Smooth muscle cell (in vitro differentiated cells): ENCODE measurements at regions not wholly inside any gene's neighbourhood (a gene's known extent, or its start where the extent isn't known, plus 50 kb on each side); places are given as distances from the start of the nearest gene placed in this dataset.

Source experiments
- DNase-seq: peaks from one replicate; lab custom pipeline; 2025; ENCODE audit not compliant: unreplicated experiment; lab: John Stamatoyannopoulos, UW
- H2AFZ ChIP-seq: fragments of 200-600 bp; sonication (generic); 2 replicates; pipeline ENCODE4 v1.6.0; 2016; ENCODE audit warnings: antibody characterized with exemption, low read depth, mild to moderate bottlenecking
- H3F3A ChIP-seq: fragments of 200-600 bp; sonication (generic); 2 replicates; pipeline ENCODE4 v1.6.0; 2017; ENCODE audit warnings: antibody characterized with exemption, low read depth
- H3K27ac ChIP-seq: fragments of 200-600 bp; sonication (generic); 2 replicates; pipeline ENCODE4 v1.5.1; 2016; ENCODE audit warnings: low read depth, mild to moderate bottlenecking
- H3K27me3 ChIP-seq: fragments of 200-600 bp; sonication (generic); 2 replicates; pipeline ENCODE4 v1.6.1; 2016; ENCODE audit warnings: low read depth, mild to moderate bottlenecking
- H3K36me3 ChIP-seq: fragments of 200-600 bp; sonication (generic); 2 replicates; pipeline ENCODE4 v1.5.1; 2016; ENCODE audit warnings: low read depth
- H3K4me1 ChIP-seq: fragments of 200-600 bp; sonication (generic); 2 replicates; pipeline ENCODE4 v1.5.1; 2016; ENCODE audit warnings: low read depth
- H3K4me2 ChIP-seq: fragments of 200-600 bp; sonication (generic); 2 replicates; pipeline ENCODE4 v1.6.0; 2016; ENCODE audit warnings: mild to moderate bottlenecking
- H3K4me3 ChIP-seq: fragments of 200-600 bp; sonication (generic); 2 replicates; pipeline ENCODE4 v1.5.1; 2016; ENCODE audit warnings: mild to moderate bottlenecking
- H3K79me2 ChIP-seq: fragments of 200-600 bp; sonication (generic); 2 replicates; pipeline ENCODE4 v1.6.0; 2016; ENCODE audit warnings: low read depth, mild to moderate bottlenecking
- H3K9ac ChIP-seq: fragments of 200-600 bp; sonication (generic); 2 replicates; pipeline ENCODE4 v1.6.0; 2016; ENCODE audit warnings: low read depth
- H3K9me3 ChIP-seq: fragments of 200-600 bp; sonication (generic); replicated peaks from 2 replicates; pipeline ENCODE4 v1.5.1; 2016; ENCODE audit warnings: low read depth
- H4K20me1 ChIP-seq: fragments of 200-600 bp; sonication (generic); 2 replicates; pipeline ENCODE4 v1.6.0; 2016; ENCODE audit warnings: low read depth
- WGBS: methylation state at CpG from one replicate; pipeline ENCODE4 v1.1.7; 2016; ENCODE audit warnings: low lambda C conversion rate; 5-methylcytosine and 5-hydroxymethylcytosine counted together
- TF ChIP-seq, protein P1 (sequence below): fragments of 200-600 bp; sonication (generic); IDR thresholded peaks from 2 replicates; pipeline ENCODE4 v1.5.1; 2017; ENCODE audit warnings: borderline replicate concordance, mild to moderate bottlenecking, antibody characterized with exemption; ENCODE audit not compliant: insufficient read depth, poor library complexity, severe bottlenecking

DNA sequence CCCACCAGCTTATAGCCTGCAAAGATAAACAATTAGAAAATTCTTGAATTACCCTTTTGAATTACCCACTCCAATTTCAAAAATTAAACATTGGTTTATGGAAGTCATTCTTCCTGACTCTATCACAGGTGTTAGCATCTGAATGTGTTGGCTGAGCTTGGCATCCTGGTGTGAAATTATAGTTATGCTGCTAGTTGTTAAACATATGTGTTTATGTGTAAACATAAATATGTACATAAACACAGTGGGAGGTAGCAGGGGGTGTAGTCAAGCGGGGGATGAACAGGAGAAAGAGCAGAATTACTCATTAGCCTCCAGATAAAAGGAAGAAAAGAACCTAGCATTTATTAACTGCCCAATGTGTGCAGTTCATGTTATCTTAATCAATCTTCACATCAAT is 530.2 kb downstream of the MCTP2 start:
- H3K27me3 ChIP-seq = no peaks in the 10 kb centered on the region
- TF ChIP-seq, protein P1, sequence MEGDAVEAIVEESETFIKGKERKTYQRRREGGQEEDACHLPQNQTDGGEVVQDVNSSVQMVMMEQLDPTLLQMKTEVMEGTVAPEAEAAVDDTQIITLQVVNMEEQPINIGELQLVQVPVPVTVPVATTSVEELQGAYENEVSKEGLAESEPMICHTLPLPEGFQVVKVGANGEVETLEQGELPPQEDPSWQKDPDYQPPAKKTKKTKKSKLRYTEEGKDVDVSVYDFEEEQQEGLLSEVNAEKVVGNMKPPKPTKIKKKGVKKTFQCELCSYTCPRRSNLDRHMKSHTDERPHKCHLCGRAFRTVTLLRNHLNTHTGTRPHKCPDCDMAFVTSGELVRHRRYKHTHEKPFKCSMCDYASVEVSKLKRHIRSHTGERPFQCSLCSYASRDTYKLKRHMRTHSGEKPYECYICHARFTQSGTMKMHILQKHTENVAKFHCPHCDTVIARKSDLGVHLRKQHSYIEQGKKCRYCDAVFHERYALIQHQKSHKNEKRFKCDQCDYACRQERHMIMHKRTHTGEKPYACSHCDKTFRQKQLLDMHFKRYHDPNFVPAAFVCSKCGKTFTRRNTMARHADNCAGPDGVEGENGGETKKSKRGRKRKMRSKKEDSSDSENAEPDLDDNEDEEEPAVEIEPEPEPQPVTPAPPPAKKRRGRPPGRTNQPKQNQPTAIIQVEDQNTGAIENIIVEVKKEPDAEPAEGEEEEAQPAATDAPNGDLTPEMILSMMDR = no peak
- H3K9ac ChIP-seq = no peak overlapping the region
- H3K27ac ChIP-seq = no peak overlapping the region
- H3K9me3 ChIP-seq = no peaks in the 10 kb centered on the region
- no peak overlapping the region for H3K4me2 ChIP-seq
- no peak for DNase-seq
- H3F3A ChIP-seq = no peaks in the 10 kb centered on the region
- no peak overlapping the region for H3K4me3 ChIP-seq
- no peaks in the 10 kb centered on the region for H3K36me3 ChIP-seq
- H3K79me2 ChIP-seq = no peaks in the 10 kb centered on the region
- H3K4me1 ChIP-seq = peaks cover 11% of the 10 kb centered on the region
- 78% methylated on average over 1 of the region's 1 CpG for WGBS
- H4K20me1 ChIP-seq = no peaks in the 10 kb centered on the region
- no peak overlapping the region for H2AFZ ChIP-seq

DNA sequence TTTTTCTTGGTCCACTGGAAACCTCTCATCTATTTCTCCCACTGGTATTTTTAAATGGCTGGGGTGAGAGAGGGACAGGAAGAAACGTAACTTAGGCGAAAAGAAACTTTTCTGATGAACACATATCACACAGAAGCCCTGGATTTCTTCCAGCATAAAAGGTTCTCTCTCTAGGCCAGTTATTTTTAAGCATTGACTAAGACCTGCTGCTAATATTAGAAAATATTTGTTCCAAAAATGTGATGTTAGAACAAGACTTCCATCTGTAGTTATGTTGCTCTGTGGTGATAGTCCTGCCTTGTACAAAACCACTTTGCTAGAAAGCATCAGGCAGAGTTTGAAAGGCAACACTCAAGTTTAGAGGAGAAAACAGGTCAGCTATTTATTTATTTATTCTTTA is 537.7 kb downstream of the MCTP2 start:
- H3K27ac ChIP-seq = no peak overlapping the region
- H3K9ac ChIP-seq = no peak overlapping the region
- no peaks in the 10 kb centered on the region for H3F3A ChIP-seq
- no peak for DNase-seq
- no peak overlapping the region for H3K4me2 ChIP-seq
- no peak overlapping the region for H3K4me3 ChIP-seq
- H3K9me3 ChIP-seq = no peaks in the 10 kb centered on the region
- WGBS = 89% methylated on average over 2 of the region's 2 CpGs
- no peaks in the 10 kb centered on the region for H3K4me1 ChIP-seq
- H2AFZ ChIP-seq = no peak overlapping the region
- H3K79me2 ChIP-seq = no peaks in the 10 kb centered on the region
- no peaks in the 10 kb centered on the region for H4K20me1 ChIP-seq
- TF ChIP-seq, protein P1 = no peak
- H3K36me3 ChIP-seq = no peaks in the 10 kb centered on the region
- no peaks in the 10 kb centered on the region for H3K27me3 ChIP-seq

DNA sequence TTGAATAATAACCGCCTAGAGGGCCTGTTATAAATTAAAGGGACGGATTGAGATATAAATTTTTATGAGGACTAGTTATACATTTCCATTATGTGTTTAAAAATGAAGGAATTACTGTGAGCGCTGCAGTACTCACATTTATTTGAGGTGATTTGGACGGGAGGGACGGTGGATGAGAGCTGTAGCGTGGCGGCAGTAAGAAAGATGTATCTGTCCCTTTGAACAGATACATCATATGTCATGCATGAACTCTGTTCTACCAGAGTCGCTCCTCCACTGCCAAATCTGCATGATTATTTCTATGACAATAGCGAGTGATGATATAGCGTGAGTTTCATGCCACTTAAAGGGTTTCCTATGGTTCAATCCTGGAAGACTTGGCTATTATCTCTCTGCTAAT is 538.8 kb downstream of the MCTP2 start:
- Histone ChIP-seq H4K20me1 (no peaks in the 10 kb centered on the region), H3F3A (no peaks in the 10 kb centered on the region), H3K9me3 (no peaks in the 10 kb centered on the region), H3K4me3 (no peak overlapping the region), H3K79me2 (no peaks in the 10 kb centered on the region), H2AFZ (no peak overlapping the region), H3K9ac (no peak overlapping the region), H3K27ac (no peak overlapping the region), H3K4me1 (no peaks in the 10 kb centered on the region), H3K36me3 (no peaks in the 10 kb centered on the region), H3K27me3 (no peaks in the 10 kb centered on the region), H3K4me2 (no peak overlapping the region)
- 93% methylated on average over 10 of the region's 10 CpGs for WGBS
- TF ChIP-seq, protein P1 = no peak
- no peak for DNase-seq

DNA sequence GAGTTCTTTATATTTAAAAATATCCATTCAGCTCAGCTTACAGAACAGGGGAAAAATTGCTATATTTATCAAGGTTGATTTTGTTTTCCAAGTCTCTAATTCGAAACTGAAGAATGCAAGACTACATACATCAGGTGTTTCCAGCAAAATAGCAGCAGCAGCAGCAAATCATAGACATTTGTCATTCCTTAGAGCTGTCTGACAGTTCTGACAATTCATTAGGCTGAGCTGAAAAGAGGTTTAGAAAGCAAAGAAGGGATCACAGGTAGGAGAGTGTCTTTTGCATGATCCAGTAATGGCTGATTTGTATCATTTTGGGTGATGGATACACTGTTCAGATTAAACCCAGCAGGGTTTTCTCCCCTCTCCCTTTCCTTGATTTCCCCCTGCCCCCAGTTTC is 545.7 kb downstream of the MCTP2 start:
- TF ChIP-seq, protein P1 = no peak
- Histone ChIP-seq H3K4me3 (no peak overlapping the region), H4K20me1 (no peaks in the 10 kb centered on the region), H2AFZ (no peak overlapping the region), H3F3A (no peaks in the 10 kb centered on the region), H3K36me3 (no peaks in the 10 kb centered on the region), H3K79me2 (no peaks in the 10 kb centered on the region), H3K9ac (no peak overlapping the region), H3K27me3 (no peaks in the 10 kb centered on the region), H3K4me2 (no peak overlapping the region), H3K9me3 (no peaks in the 10 kb centered on the region), H3K27ac (no peak overlapping the region), H3K4me1 (peaks cover 3% of the 10 kb centered on the region)
- no peak for DNase-seq
- WGBS = 93% methylated on average over 1 of the region's 1 CpG
